ENCODE measurements at regions not wholly inside any gene's neighbourhood (a gene's known extent, or its start where the extent isn't known, plus 50 kb on each side); places are given as distances from the start of the nearest gene placed in this dataset.

DNA sequence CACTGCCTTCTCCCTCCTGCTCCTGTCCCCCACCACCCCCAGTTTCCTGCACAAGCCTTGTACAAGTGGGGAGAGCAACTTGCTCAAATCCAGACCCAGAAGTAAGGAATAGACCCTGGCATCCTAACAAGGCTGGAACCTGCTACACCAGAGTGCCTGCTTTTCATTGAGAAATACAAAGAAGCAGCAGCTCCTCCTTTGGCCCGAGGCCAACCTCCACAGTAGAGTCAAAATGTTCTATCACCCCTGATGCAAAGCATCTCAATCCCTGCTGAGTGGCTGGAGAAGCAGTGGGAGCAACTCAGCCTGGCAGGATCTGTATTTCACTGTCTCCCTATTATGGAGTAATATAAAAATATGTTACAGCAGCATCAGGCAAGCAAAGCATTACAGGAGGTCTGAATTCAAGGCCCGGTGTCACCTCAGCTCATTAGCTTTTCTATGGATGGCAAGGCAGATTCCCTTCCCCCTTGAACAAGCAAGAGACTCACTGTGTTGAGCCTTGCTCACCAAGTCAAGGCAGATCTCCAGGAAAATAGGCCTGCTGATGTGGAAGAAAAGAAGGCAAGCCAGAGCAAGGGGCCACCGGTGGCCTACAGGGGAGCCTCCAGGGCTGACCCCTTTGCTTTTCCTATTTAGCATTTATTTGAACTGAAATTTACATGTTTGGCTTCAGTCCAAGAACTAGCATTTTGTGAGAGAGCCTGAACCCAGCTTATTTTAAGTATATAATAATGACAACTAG lies 186.3 kb upstream of the EGLN3 start:
- TF ChIP-seq, protein P1, sequence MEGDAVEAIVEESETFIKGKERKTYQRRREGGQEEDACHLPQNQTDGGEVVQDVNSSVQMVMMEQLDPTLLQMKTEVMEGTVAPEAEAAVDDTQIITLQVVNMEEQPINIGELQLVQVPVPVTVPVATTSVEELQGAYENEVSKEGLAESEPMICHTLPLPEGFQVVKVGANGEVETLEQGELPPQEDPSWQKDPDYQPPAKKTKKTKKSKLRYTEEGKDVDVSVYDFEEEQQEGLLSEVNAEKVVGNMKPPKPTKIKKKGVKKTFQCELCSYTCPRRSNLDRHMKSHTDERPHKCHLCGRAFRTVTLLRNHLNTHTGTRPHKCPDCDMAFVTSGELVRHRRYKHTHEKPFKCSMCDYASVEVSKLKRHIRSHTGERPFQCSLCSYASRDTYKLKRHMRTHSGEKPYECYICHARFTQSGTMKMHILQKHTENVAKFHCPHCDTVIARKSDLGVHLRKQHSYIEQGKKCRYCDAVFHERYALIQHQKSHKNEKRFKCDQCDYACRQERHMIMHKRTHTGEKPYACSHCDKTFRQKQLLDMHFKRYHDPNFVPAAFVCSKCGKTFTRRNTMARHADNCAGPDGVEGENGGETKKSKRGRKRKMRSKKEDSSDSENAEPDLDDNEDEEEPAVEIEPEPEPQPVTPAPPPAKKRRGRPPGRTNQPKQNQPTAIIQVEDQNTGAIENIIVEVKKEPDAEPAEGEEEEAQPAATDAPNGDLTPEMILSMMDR (conservative IDR thresholded peaks at IDR 0.05): no peak
- no peak for TF ChIP-seq EZH2 (IDR thresholded peaks at IDR 0.05; ENCODE audit: low read depth)
- peaks cover 11% of the 10 kb centered on the region; the same call in 1 of the 2 replicates for H3K4me1 ChIP-seq (replicated peaks; ENCODE audit: insufficient read depth)
- CTCF ChIA-PET: no interaction called here

DNA sequence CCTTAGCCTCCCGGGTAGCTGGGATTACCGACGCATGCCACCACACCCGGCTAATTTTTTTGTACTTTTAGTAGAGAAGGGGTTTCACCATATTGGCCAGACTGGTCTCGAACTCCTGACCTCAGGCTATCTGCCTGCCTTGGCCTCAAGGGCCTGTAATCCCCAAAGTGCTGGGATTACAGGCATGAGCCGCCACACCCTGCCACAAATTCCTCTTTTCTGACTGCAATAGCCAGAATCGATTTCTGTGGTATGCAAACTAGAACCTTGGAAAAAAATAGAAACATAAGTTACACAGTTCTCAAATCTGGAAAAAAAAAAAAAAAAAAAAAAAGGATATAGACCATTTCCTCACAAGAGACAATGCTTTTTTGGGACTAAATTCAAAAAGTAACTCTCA lies 184.6 kb upstream of the EGLN3 start:
- no peak overlapping the region for H3K4me3 ChIP-seq
- H3K4me2 ChIP-seq: no peak overlapping the region
- H3K79me2 ChIP-seq (ENCODE audit: low read depth): no peaks in the 10 kb centered on the region
- no TSS peak for BruUV-seq (replicated peaks)
- no peak overlapping the region for H2AFZ ChIP-seq
- H3F3A ChIP-seq (ENCODE audit: insufficient read depth, low read depth): no peaks in the 10 kb centered on the region
- H3K9me2 ChIP-seq (ENCODE audit: insufficient read depth): no peaks in the 10 kb centered on the region
- H3K4me1 ChIP-seq (replicated peaks; ENCODE audit: insufficient read depth): peaks cover 11% of the 10 kb centered on the region; the same call in 1 of the 2 replicates
- ChIA-PET POLR2A (ENCODE audit: unreplicated experiment) (no interaction called here), CTCF (no interaction called here)
- intact Hi-C loops (cut with micrococcal nuclease; ENCODE audit: unreplicated experiment): no loop called here
- TF ChIP-seq EZH2 (IDR thresholded peaks at IDR 0.05; ENCODE audit: low read depth): no peak
- TF ChIP-seq, protein P1 (conservative IDR thresholded peaks at IDR 0.05): no peak
- no peak overlapping the region for H3K27ac ChIP-seq
- H3K27me3 ChIP-seq (ENCODE audit: insufficient read depth, low read depth): no peaks in the 10 kb centered on the region
- H3K36me3 ChIP-seq (ENCODE audit: low read depth): no peaks in the 10 kb centered on the region
- no peaks in the 10 kb centered on the region for H3K9me3 ChIP-seq (ENCODE audit: insufficient read depth, low read depth)
- no peaks in the 10 kb centered on the region for H4K20me1 ChIP-seq (ENCODE audit: insufficient read depth)
- DNase-seq: no peak

More for the DNA sequence above, 186.3 kb upstream of the EGLN3 start:
- H2AFZ ChIP-seq: no peak overlapping the region
- POLR2A ChIA-PET (ENCODE audit: unreplicated experiment): no interaction called here
- no peak for DNase-seq
- H3K4me2 ChIP-seq: no peak overlapping the region
- no peaks in the 10 kb centered on the region for H3F3A ChIP-seq (ENCODE audit: insufficient read depth, low read depth)
- intact Hi-C loops (cut with micrococcal nuclease; ENCODE audit: unreplicated experiment): no loop called here
- H3K9me2 ChIP-seq (ENCODE audit: insufficient read depth): no peaks in the 10 kb centered on the region
- H3K4me3 ChIP-seq: no peak overlapping the region
- no peak overlapping the region for H3K27ac ChIP-seq
- no peaks in the 10 kb centered on the region for H3K79me2 ChIP-seq (ENCODE audit: low read depth)
- no TSS peak for BruUV-seq (replicated peaks)
- no peaks in the 10 kb centered on the region for H3K27me3 ChIP-seq (ENCODE audit: insufficient read depth, low read depth)
- no peaks in the 10 kb centered on the region for H3K36me3 ChIP-seq (ENCODE audit: low read depth)
- no peaks in the 10 kb centered on the region for H4K20me1 ChIP-seq (ENCODE audit: insufficient read depth)
- no peaks in the 10 kb centered on the region for H3K9me3 ChIP-seq (ENCODE audit: insufficient read depth, low read depth)

DNA sequence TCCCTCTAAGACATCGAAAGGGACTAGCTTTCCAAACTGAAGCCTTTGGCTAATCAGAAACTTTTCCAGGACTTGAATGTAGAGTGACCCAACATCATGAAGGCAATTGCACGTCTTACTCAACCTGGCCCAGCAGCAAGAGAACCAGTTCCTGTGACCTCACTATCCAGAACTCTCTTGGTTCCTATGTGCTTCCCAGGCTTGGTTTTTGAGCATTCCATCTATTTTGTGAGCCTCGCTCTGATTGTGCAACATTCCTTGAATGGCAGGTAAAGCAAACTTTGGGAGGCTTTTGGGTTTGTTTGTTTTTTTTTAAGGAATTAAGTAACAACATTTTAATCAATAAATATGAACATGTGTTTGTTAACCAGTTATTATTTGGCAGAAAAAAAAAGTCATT lies 183.6 kb upstream of the EGLN3 start:
- CTCF ChIA-PET: no interaction called here
- peaks cover 8% of the 10 kb centered on the region; the same call in 1 of the 2 replicates for H3K4me1 ChIP-seq (replicated peaks; ENCODE audit: insufficient read depth)
- H3K27ac ChIP-seq: no peak overlapping the region
- no peaks in the 10 kb centered on the region for H4K20me1 ChIP-seq (ENCODE audit: insufficient read depth)
- H3K36me3 ChIP-seq (ENCODE audit: low read depth): no peaks in the 10 kb centered on the region
- H3K4me3 ChIP-seq: no peak overlapping the region
- no peaks in the 10 kb centered on the region for H3K79me2 ChIP-seq (ENCODE audit: low read depth)
- no peak for TF ChIP-seq EZH2 (IDR thresholded peaks at IDR 0.05; ENCODE audit: low read depth)
- TF ChIP-seq, protein P1 (conservative IDR thresholded peaks at IDR 0.05): no peak
- POLR2A ChIA-PET (ENCODE audit: unreplicated experiment): no interaction called here
- no peak overlapping the region for H2AFZ ChIP-seq
- BruUV-seq (replicated peaks): no TSS peak
- H3K9me2 ChIP-seq (ENCODE audit: insufficient read depth): no peaks in the 10 kb centered on the region
- no peaks in the 10 kb centered on the region for H3K9me3 ChIP-seq (ENCODE audit: insufficient read depth, low read depth)
- intact Hi-C loops (cut with micrococcal nuclease; ENCODE audit: unreplicated experiment): no loop called here
- H3F3A ChIP-seq (ENCODE audit: insufficient read depth, low read depth): no peaks in the 10 kb centered on the region
- H3K4me2 ChIP-seq: no peak overlapping the region
- no peak for DNase-seq
- H3K27me3 ChIP-seq (ENCODE audit: insufficient read depth, low read depth): no peaks in the 10 kb centered on the region
